ENCODE measurements at regions not wholly inside any gene's neighbourhood (a gene's known extent, or its start where the extent isn't known, plus 50 kb on each side); places are given as distances from the start of the nearest gene placed in this dataset.

DNA sequence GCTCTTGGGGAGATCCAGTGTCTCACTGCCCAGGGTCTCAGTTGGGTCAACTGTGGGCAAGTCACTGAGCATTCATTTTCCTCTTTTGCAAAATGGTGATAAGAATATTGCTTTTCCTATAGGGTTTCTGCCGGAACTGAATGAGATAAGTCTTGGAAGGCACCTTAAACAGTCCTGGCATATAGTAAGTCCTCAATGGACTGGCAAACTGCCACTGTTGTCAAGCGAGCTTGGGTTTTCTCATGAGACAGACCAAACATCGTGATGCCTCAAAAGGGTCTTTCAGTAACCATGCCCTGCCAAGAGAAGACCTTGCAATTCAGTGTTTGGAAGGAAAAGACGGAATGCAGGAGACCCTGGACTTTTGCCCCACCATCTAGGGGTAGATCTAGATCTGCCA, 251.5 kb downstream of the WDR11 start:
- no peak for DNase-seq

DNA sequence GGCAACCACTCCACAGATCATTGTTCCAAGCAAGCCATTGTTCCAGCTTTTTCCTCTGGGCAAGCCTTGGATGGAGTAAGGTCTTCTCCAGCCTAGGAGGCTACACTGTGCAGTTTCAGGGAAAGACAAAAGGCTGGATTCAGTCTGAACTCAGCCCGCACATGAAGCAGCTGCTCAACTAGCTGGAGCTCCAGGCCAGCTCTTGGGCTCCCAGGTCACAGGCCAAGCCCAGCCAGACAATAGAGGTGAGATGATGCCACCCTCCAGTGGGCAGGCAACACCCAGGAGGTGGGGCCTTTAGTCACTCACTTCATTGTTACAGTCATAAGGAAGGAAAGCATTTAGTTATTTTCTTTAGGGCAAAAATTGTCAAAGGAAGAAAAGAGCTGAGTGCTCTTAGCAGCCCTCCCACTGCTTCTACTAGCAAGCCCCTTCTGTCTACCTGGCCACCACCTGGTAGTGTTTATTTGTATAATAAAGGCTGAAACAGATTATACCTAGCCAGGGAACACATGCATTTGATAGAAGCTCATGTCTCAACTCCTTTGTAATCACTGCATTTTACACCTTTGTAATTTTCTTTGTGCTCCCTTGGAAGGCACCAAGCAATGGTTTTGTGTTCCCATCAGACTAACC, 253.4 kb downstream of the WDR11 start:
- peak; percentile 94 for DNase-seq

DNA sequence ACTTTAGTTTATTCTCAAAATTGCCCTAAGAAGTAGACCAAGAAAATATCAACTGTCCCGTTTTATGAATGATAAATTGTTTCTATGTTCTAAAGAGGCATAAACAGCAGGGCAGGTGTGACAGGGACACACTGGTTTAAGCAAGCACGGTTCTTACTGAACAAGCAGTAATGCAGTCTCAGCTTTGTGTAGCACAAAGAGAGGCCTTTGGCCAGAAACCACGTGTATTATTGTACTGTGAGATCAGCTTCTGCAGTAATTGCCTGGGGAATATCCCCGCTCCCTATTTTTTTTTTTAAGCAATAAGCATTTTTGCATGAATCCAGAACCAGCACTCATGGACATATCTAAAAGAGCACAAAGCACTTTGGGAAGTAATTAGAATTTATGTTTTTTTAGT, 255.4 kb downstream of the WDR11 start:
- DNase-seq: no peak

DNA sequence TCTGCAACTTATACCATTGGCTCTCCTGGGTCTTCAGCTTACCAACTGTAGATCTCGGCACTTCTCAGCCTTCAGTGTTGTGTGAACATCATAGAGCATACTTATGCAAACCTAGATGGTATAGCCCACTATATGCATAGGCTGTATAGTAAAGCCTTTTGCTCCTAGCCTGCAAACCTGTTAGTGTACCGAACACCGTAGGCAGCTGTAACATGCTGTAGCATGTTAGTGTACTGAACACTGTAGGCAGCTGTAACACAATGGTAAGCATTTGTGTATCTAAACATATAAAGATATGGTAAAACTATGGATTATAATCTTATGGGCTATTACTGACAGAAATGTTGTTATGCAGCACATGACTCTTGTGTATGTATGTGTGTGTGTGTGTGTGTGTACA, 256.9 kb downstream of the WDR11 start:
- no peak for DNase-seq

DNA sequence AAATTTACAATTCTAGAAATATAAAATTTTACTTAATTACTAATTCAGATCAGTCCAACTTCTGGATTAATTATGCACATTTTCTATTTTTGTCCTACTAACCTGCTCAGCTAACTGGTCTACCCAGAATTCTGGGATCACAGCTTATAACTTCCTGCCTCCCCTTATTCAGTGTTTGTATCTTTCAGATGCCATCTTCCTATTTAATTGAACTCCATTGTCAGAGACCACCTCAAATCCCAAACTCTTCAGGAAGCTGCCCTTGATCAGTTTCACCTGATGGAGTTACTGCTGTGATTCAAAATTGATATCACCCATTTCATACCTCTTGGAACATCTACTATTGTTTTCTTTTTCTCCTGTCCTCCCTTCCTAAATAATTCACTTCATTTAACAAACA, 259.2 kb downstream of the WDR11 start:
- DNase-seq: no peak

DNA sequence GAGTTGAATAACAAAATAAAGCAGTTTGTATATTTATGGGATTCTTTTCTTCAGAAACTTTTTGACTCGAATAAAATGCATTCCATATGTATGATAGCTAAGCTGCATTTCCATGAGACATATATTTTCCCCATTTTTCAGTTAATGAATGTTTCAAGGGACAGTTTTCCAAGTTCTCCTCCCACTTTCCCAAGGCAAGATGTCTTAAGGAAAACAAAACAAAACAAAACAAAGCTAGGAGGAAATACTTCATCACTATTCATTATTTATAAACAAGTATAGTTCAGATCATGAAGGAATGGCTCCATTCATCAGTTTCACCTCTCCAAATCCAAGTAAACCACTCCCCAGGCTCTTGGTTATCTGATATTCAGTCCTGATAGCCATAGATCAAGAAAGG, 261.0 kb downstream of the WDR11 start:
- no peak for DNase-seq

DNA sequence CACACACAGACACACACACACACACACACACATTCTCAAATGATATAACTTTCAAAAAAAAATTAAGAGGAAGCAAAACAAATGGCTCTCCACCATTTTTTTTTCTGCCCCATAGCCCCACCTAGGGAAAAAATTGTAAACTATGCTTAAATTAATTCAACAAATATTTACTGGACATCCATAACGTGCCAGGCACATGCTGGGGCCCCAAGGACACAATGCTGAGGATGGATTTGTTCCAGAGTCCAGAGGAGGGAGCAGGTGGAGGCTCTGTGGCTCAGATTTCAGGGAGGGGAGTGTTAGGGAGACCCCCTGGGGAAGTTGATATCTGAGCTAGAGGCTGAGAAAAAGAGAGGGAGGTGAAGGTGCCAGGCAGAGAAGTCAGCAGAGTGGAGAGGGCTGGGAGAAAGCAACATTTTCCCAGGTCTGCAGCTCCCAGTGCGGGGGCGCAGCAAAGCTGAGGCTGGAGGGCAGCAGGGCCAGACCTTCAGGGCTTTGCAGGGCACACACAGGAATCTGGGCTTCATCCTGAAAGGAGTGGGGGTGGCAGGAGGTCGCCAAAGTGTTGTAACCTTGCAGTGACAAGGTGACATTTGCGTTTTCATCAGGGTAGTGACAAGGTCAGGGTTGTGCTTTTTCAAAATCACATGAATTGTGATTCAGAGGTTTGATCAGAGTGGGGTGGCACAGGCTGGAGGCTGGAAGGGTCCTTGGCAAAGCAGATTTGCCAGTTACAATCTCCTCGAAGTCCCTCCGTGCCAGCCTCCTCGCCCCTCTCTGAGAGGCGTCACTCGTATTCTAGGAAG, 261.6 kb downstream of the WDR11 start:
- DNase-seq: peak; percentile 92

DNA sequence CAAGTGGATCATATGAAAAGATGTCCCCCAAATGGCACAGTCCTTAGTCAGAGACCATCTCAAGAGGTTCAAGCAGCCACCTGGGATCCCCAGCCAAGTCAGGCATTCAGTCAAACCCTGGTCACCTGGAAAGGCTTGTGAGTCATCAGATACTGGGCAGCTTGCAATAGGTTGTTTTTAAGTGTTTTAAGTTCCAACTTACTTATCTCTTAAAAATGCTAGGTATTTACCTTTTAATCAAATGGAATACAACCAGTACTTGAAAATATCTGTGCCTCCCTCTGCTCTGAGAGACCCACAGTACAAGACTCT, 262.2 kb downstream of the WDR11 start:
- DNase-seq: no peak

DNA sequence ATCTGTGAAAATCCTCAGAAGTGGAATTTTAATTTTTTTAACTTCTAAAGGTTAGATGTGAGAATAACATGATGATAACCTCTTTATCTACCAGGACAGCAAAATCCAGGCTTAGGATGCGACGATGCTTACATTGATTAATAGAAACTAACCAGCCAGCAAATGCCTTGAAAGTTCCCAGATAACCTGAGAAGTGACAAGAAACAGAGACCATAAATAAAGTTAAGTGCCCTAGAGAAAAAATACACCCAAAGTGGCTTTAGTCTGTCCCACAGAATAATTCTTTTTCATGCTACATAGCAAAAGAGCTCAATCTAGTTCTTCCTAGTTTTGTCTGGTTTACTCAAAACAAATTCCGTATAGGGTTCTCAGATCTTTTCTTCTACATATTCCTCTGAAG, 262.7 kb downstream of the WDR11 start:
- no peak for DNase-seq

DNA sequence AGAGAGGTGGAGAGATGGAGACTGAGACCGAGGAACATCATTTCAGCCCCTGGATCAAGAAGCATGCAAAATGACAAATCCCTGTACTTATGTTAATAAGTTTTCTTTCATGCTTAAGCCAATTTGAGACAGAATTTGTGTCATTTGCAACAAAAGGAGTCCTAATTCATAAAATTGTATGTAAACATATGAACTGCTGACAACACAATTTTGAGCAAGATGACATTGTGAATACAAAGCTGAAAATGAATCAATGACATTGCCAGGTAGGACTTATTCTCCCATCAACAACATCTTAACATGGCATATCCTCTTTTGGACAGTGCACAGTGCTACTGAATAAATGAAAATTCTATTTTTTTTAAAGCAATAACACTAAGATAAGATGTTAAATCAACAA, 264.0 kb downstream of the WDR11 start:
- DNase-seq: no peak

DNA sequence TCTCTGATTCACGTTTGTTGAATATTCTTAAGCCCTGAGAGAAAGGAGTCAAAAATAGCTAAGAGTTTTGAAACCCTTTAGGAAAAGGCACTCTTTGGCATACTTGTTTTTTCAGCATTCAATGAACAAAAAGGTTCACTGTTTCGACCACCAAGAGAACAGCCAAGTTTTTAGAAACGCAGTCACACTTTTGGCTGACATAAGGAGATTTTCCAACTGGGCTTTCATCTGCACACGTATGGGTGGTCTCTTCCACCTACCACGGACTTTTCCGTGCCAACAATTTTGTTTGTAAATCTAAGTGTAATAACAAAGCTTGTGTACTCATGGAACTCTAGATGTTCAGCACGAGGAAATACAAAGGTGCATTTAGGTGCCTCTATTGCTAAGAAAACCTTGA, 270.3 kb downstream of the WDR11 start:
- DNase-seq: no peak

DNA sequence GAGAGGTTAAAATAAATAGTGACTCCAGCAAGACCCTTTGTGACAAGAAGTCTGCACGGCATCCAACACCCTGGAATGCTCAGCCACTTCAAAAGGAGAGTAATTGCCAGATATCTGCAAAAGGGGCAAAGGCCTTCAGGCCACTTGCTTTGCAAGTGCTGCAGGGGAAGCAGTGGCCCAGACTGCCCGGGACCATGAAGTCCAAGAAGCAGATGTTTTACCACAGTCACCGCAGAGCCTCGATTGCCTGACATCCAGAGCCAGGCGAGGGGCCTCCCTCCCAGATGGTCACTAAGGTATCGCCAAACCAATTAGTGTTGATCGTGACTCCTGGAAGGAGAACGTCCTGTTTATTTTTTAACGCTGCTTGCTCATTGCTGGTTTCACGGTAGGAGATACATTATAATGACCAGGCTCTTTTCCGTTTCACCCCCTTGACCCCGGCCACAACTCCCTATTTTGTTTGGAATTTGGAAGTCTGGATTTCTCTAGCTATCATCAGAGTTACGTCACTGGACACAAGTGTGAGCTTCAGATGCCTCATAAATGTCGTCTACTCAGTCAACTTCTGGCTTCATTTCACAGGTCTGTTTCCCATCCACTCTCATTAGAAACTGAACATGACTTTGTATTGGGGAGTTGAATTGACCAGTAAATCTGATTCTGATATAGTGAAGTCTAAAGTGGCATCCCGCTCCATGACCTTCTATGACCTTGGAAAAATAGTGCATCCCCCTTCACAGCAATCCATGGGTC, 276.2 kb downstream of the WDR11 start:
- DNase-seq: no peak

DNA sequence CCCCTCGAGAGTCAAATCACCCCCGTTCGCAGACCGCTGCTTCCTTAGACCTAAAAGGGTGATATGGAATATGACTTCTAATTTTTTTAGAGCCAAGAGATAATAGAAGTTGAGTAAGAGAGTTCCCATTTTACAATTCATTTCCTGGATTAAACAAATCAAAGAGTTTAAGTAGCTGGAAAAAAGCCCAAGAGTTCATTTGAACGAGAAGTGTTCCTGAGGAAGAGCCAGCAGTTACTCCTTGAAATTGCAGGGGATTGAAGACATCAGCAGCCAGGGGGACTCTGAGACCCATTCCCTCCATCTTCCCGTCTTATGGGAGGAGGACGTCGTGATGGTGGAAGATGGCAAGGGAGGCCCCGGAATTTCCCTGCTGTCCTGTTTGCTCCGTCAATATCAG, 277.0 kb downstream of the WDR11 start:
- no peak for DNase-seq

DNA sequence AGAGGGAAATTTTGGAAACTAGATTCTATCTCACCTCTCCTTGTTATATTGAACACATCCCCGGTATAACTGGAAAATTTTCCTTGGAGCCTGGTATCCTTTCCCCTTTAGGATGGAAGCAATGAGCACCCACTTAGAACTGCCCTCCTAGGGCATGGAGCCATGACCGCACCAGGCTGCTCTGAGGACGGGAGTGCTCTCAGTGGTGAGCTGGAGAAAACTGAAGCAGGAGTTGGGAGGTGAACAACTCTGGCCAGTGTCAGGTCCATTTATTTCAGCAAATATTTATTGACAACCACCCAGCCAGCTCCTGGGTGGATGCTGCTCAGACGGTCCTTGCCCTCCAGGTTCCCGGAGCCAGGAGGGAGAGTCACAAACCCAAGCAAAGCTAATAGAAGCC, 278.1 kb downstream of the WDR11 start:
- DNase-seq: no peak

DNA sequence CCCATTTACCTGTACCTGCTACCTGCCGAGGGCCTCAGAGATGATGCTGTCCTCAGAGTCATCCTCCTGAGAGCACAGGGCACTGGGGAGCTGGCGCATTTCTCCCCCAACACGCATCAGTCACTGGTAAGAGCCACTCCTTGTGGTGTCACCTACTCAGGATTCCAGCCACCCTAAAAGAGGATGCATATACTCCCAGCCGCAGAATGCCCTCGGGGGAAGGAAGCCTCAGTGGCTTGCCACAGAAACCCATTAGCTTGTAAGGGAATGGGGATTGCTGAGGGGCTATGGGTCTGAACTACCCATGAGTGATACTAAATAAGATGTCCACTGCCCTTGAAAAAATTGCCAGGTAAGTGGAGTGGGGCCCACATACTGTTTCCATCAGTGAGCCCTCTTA, 279.2 kb downstream of the WDR11 start:
- DNase-seq: no peak

DNA sequence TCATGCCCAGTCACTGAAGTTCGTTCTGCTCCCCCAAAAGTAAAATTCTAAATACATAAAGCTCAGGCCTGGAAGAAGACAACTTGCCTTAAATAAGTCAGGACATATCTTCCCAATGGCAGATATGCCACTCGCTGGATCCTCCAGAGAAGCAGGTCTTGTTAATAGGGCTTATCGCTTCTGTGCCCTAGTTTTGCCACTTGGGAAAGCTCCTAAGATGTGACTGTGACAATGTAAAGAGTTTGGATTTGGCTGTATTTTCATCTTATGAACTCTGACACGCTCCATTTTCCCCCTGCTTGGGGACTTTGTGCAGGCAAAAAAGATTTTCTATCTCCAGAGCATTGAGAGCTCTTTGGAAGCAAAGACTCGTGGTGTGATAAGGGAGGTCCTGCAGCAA, 279.9 kb downstream of the WDR11 start:
- DNase-seq: no peak

DNA sequence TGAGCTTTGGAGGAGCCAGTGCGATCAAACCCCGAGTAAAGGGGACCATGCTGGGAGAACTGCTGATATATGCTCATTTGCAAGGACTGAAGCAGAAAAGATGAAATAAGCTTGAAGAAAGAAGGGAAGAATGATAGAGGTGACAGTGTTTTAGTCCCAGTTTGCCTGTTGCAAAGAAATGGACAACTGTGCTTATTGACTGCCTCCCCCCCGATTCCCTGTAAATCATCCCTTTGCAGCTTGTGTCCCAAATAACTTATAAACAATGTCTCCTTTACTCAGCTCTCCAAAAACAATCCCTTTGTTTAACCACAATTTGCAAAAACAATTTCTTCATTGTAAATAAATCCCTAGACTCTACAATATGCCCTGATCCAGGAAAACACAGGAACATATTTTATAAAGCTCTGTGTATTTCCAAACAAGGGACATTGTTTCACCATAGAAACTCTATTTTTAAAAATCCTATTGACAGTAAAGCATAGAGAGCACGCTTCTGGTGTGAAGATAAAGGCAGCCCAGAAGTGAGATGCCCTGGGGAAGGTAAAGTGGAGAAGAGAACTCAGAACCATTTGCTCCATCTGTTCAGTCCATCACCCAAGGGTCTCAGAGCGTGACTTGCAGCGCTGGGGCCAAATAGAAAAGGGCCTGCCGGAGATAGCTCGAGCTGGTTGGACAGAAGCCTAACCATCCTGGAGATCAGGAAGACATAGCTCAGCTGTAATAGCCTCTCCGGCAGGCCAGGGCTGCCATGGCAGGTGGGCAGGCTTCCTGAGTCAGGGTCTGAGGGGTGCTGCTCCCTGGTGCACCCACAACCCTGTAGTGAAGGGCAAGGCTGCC, 280.5 kb downstream of the WDR11 start:
- DNase-seq: no peak

DNA sequence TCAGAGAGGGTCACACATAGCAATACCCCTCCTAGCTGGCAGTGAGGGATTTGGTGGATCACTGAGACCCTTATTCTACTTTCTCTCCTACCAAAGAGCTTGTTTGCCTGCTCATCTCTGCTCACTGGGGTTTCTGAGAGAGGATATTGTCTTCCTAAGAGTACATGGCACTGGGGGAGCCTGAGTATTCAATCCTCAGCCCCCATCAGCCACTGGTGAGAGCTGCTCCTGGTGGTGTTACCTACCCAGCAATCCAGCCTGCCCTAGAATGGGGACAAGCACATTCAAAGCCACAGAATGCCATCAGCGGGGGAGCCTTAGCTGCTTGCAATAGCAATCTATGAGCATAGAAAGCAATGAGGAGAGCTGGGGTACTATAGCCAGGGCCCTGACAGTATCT, 281.1 kb downstream of the WDR11 start:
- no peak for DNase-seq

DNA sequence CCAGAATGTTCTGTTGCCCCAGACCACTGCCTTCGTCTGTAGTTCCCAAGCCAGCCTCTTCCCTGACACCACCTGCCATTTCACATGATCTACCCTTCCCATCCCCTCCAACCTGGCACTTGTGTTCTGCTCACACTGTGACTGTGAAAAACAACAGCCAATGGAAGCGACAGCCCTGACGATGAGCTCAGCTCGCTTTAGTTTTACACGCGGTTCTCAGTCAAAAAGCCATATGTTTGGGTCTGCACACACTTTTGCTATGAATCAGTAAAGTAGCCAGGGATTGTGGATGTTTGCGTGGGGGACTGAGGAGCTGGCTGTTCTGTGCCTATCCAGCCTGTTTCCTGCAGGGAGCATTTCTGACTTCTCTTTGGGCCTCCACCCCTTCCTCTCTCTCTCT, 282.7 kb downstream of the WDR11 start:
- DNase-seq: no peak

DNA sequence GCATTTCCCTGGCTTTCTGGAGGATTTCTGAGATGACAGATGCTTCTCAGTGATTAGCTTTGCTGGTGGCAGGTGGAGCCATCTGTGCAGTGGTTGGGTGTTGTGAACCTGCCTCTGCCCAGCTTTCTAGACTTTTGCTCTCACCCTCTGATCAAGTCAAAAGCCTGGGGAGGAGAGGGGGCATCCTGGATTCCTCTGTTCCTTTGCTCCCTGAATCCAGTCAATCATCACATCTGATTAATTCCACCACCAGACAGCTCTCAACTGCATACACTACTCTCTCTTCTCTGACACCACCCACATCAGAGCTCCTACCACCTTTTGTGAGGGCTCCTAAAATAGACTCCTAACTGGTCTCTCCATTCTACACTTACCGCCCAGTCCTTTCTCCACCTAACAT, 283.5 kb downstream of the WDR11 start:
- no peak for DNase-seq

DNA sequence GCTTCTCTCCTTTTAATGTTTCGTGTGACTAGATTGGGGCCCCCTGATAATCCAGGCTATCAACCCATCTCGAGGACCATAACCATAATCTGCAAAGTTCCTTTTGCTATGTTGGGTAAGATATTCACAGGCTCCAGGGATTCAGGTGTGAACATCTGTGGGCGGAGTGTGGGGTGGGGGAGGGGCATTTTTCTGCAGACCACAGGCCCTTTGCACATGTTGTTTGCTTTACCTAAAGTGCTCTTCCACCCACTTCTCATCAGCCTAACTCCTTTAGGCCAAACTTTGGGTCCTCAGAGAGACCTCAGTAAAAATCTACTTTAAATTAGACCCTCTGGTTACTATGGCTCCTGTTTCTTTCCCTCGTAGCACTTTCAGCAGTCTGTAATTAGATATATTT, 284.4 kb downstream of the WDR11 start:
- no peak for DNase-seq

DNA sequence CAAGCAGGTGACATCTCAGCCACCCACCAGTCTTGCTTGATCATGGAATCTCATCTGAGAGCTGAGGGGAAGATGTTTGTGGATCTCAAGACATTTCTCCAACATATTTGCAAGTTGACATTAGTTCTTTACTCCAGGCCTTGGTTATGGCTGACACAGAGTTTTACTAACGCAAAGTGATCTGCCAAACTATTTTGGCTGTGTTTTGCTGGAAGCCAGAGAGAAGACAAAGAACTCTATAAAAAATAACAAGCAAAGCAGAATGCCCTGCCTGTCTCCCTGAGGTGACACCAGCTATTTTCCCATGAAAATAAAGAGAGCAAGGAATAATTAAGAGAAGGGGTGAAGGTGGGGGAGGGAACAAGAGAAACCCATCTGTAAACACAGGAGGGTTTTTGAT, 286.4 kb downstream of the WDR11 start:
- no peak for DNase-seq

DNA sequence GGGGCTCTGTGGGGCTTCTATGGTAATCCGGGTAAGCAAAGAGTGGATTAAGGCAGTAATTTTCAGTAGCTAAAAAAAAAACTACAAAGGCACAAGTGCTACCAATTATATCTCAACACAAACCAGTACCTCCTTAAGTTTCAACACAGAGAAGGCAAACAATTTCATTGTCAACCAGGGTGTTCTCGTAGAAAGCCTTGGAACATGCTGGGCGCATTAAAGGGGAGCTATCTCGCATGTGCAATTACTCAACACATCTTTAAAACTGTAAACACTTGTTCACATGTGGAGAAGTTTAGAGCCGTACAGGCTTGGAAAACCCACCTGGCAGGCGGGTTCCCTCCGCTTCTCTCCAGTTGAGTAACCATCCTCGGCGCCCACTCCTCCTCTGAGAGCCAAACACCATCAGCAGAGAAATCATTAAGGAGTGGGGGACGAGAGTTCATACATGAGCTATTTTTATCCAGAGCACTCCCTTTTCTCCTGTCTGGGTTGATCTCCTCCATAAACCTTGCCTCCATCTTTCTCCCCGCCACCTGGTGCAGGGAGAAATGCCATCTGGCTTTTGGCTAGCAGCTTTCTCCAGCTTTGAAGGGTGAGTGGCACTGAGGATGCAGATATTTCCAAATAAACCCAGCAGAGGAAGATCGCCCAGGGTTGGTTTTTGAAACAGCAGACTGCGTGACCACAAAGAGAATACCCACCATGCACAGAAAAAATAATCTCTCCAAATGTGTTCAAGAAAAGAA, 287.1 kb downstream of the WDR11 start:
- no peak for DNase-seq

Data from NCI-H69 (cell line).